Fibroblast of upper back skin (primary cell): ENCODE measurements at regions not wholly inside any gene's neighbourhood (a gene's known extent, or its start where the extent isn't known, plus 50 kb on each side); places are given as distances from the start of the nearest gene placed in this dataset.

Source experiments
- DNase-seq: peaks from one replicate; pipeline ENCODE4 v3.0.0-alpha.2; 2013

DNA sequence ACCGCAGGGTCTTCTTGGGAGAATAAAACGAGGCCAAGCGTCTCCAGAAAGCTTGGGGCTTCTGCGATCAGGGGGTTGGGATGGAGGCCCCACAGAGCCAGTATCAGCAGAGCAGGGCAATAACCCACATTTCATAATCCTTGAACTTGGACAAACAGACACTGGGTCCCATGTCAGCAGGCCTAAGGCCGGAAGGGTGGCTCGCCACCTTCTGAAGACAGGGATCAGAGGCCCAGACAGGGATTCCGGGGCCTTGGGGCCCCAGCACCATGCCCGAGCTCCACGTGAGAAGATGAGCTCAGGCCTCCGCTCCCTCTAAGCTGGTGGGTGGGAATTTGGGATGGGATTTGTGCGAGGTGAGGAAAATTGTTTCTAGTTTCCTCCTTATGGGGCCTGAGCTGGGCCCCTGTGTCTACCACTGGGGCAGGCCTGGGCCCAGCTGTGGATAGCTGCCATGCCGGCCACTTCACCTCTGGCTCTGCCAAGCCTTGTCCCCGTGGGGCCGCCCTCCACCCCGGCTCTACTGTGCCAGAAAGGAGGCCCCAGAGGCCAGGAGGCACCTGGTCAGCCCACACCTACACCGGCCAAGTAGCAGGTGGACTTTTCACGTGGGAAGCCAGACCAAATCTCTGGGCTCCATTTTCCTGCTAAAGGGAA lies 67.2 kb upstream of the DLK1 start:
- no peak for DNase-seq

DNA sequence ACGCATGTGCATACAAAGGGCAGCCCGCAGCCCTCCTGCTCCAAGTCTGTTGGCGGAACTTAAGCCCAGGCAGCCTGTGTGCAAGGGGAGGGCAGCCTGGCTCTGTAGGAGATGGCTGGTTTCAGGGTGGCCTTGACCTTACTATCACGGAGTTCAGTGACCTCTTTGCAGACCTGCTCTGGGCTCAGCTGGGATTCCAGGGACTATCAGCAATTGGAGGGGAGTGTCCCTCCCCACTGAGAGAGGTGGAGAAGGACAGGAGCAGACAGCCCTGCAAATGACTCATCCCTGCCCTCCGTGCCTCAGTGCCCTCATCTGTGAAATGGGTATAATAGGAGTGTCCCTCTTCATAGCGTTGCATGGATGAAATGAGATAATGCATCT lies 66.2 kb upstream of the DLK1 start:
- no peak for DNase-seq

DNA sequence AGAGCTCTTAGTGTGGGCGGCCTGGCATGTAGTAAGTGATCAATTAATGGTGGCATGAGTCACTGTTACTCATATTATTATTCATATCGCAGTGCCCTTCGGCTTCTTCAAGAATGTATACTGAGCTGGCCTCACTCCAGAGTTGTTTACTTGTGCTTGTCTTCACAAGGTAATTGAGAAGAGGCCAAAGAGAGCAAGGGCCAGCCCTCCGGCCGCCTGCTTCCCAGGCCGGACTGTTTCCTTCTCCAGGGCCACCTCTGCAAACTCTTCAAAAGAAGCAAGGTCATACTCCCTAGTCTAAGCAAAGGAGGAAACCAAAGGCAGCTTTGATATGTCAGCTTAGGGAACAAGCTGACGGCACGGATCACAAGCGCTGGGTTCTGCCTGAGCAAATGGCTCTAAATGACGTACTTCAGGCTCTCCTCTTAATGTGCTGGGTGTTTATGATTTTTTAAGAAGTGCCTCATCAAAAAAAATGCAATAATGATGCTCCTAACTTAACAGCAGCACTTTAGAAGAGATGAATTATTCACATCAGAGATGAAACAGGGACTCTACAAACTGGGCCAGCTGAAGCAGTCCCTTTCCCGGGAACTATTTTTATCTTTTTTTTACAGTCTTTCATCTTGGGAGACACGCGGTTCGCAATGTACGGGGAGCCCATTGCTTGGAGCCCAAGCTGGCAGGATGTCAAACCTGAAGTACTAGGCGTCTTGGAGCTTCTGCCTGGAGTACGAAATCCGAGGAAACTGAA lies 65.6 kb upstream of the DLK1 start:
- DNase-seq = no peak

DNA sequence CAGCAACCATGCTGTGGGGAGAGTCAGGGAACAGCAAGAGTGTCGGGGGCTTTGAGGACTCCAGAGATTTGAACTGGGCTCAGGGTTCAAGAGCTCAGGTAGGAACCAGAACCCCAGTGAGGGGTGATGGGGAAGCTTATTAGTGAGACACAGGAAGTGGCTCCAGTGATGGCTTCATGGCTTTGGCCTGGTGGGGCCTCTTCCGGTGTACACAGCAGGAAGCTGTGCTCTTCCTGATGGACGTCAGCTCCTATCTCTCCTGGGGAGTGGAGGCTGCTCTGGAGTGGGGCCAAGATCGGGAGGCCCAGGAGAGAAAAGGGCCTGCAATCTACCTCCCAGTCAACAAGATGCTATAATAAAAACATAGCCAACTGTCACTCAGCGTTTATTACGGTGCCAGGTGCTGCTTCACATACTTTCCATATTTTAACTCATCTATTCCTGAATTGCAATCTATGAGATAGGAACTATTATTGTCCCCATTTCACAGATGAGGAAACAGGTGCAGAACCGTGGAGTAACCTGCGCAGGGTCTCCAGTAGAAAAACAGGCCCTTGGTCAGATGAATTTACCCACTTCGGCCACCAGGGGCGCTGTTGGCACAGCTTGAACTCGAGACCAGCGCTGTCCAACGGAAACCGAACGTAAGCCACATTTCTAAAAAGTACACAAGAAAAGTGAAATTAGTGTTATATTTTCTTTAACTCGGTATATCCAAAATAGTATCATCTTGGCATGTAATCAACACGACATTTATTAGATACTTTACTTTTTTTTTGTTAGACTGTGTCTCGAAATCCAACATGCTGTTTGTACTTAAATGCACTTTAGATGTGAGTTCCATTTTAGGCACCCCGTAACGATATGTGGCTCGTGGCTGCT lies 63.6 kb upstream of the DLK1 start:
- DNase-seq = peak; percentile 52

DNA sequence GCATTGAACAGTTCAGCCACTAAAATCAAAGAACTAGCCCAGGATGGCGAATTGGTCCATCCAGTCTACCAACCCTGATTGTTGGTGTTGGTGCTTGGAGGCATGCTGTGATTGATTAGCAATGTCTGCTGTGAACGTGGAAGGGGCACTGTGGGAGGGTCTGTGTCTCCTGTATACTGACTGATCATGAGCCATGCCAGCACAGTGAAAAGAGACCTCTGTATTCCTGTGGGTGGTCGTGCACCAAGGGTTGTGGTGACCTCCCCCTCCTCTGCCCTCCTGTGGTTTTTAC lies 63.0 kb upstream of the DLK1 start:
- no peak for DNase-seq

DNA sequence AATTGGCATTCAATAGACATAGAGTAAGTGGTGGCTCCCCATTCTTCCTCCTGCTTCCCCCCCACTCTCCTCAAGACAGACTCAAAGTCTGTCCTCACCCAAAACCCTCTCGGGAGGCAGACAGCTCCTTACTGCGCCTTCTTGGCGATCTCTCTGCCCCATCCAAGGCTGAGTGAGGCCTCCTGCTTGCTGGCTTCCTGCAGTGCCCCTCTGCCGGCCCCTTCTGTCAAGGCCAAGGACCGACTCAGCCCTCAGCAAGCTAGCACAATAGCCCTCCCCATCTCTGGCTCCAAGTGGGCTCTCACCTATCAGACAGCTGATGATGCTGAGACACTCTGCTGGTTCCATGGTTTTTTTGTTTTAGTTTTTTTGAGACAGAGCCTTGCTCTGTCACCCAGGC lies 62.5 kb upstream of the DLK1 start:
- DNase-seq = no peak

DNA sequence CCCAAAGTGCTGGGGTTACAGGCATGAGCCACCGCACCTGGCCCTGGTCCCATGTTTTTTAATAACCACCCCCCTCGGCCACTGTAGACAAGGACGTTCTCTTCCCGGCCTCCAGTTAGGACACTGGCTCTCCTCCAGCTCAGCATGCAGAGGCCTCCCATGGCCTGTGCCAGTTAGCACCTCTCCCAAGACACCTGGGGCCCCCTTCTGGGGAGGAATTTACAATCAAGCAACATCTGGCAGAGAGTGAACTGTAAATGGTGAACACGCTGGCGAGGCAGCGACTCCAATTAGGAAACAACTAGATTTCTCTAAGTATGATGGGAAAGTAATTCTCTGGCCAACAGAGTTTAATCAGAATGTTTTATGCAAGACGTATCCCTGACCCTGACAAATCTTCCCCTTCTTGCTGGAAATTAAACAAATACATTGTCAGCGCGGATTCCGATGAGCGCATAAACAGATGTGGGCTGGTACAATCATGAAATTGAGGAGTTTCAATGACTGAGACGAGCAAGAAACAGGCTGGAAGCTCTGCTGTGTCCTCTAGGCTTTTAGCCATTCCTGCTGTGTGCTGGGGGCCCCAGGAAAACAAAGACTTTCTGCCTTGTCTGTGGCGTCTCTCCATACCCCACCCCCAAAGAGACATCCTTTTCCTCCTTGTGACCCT lies 61.7 kb upstream of the DLK1 start:
- DNase-seq = peak; percentile 40

DNA sequence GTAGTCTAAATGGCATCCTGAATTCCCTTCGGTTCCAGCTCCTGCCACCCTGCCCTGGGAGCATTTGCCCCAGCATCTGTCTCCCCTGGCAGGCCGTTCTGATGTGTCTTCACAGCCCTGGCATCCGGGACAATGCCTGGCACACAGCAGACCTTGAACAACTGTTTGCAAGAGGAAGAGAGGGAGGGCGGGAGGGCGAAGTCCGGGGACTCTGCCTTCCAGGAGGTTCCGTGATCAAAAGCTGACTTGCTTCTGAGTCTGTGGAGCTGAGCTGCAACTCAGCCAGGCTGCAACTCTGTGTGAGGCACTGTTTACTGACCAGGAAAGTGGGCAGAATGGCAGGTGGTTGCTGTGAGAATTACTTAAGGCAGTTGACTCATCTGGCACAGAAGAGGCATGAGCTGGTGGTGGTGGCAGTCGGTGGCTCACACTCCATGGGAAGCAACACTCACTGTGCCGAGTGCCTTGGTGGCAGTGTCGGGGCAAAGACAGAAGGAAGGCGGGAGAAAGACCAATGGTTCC lies 61.1 kb upstream of the DLK1 start:
- DNase-seq = no peak

DNA sequence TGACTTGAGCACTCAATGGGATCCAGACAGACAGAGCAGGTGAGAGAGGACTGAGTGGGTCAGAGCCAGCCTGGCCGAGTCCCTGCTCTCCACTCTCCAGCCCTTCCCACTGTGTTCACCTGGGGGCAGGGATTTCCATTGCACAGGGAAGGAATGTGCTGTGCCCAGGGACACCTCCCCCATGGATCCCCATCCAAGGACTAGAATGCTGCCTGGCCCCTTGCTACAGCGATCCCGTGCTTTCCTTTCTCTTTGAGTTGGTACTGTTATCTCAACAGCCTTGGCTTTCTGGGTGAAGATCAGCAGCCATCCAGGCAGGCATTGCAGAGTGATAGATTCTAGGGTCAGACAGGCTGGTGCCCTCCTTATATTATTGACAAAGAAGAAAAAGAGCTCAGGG lies 60.3 kb upstream of the DLK1 start:
- DNase-seq = no peak

DNA sequence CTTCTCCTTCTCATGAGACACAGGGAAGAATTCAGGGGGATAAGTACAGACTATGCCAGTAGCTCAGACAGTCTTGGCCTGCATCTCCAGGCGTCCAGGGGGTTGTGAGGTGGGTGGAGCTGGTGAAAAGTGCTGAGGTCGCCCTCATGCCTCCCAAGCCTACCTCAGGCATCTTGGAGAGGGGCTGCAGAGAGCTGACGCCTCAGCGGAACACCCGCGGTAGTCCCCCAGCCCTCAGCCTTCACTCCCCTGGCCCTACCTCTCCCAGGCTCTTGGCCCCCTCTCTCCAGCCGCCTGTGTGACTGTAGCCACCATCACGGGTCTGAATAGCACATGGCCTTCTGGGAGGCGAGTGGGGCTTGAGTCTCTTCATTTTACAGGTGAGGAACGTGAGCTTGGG lies 59.8 kb upstream of the DLK1 start:
- DNase-seq = no peak

DNA sequence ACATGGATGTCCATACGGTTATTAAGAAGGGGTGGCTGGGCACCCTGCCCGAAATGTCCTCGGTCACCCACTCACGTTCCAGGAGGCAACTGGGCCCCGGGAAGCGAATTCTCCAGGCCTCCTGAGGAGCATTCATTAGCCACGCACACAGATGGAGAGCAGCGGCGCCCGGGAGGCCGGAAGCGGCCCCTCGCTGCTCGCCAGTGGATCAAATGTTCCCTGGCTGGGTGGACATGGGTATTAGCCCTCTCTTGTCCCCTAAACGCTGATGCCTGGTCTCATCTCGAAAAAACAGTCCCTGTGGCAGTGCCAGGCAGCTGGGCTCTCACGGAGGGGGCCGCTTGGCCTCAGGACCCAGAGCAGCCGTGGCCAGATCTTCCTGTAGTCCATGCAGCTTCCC lies 59.0 kb upstream of the DLK1 start:
- DNase-seq = no peak

DNA sequence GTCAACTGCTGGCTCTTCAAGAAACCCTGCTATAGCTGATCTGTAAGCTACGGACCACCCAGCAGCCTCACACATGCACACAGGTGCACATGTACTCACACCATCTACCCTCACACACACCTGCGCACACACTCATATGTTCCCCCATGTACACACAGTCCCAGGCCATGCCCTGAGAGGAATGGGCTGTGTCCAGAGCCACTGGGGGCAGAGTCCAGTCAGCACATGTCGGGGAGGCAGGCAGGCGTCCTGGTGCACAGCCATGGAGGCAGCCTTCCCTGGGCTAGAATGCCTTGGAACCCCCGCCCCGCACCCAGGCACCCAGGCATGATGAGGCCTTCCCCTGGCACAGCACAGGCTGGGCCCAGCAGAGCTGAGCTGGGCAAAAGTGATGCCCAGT lies 58.3 kb upstream of the DLK1 start:
- no peak for DNase-seq

DNA sequence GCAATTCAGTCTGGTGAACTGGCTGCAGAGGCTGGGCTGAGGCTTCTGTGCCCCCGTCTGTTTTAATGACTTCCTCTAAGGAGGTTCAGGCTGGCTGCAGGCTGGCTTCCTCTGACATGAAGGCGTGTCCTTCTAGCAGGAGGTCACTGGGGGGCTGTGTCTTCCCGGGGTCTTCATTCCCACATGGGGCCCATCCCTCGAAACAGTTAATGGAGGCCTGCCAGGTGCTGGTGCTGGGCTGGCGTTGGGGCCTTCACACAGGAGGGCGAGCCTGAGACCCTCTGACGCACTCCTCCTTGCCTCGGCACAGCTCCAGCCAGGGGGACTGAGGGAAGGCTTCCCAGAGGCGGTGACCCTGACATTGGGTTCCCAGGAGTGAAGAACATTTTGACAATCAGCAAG lies 57.7 kb upstream of the DLK1 start:
- DNase-seq = no peak

DNA sequence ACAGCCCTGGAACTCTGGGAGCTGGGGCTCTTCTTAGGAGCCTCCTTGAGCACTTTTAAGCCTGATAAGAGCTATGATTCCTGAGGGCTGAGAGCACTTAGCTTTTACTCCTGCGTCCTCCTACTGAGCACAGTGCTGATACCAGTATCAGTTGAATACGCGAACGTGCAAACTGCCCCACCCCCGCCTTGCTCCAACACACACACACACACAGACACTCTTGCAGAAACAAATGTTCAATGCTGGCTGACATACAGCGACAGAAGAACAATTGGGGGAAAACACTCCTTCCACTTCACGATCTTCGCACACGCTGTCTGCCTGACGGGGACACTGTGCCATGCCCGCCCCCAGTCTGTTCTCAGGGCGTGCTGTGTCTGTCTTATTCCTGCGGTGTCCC lies 57.2 kb upstream of the DLK1 start:
- DNase-seq = no peak

DNA sequence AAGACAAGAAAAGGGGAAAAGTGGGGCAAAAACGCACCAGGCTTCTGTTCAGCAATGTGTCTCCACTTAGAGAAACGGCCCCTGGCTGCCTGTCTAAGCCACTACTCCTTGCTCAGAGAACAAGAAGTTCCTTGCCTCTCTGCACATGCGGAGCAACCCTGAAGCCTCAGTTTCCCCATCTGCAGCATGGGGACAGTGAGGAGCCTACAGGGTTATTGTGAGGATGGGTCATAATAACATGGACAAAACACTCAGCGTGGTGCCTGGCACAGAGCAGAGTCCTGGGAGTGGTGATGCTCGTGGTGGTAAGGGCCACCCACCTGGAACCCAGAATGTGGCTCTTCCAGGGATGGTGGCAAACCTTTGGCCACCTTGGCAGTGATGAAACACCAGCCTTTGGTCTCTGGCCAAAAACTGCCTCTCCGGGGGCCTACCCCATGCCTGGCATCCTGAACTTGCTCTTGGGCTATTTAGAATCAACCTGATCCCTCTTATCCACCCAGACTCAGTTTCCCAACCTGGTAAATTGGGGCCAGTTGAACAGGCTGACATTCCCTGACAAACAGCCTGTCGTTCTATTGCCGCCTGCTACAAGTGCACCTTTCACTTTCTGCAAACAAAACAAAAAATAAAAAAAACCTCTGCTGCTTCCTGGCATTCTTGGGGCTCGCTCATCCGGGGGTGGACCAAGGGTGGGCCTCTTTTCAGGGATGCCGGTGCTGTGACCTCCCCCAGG lies 56.5 kb upstream of the DLK1 start:
- no peak for DNase-seq

DNA sequence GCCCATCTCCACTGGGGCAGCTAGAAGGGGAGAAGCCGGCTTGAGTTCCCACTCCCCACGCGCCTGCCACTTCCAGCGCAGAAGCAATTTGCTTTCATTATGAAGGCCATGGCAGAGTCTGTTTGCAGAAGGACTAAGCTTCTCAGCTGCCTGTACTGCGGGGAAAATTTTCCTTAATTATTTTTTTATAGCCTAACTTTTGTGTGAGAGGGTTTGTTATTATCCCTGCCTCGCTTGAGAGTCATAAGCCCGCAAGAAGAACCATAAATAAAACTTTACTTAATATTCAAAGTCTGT lies 56.0 kb upstream of the DLK1 start:
- DNase-seq = no peak

DNA sequence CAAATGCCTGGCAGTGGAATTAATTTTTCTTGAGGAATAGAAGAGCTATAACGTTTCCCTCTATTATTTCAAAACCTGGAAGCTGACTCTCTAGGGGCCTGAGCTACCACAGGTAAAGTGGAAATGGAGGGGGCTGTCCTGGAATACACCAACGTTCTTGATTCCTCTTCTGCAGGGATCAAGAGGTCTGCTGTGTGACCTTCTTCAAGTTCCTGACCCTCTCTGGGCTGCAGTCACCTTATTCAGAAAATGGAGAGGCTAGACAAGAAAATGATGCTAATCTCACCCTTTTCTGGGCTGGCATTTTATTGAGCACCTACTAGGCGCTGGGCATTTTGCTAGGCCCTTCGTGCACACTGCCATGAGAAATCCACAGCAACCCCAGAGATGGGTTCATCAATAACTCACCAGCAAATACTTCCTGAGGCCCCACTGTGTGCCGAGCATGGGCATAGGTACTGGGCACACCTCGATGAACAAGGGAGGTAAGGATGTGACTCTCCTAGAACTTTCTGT lies 55.2 kb upstream of the DLK1 start:
- DNase-seq = no peak

DNA sequence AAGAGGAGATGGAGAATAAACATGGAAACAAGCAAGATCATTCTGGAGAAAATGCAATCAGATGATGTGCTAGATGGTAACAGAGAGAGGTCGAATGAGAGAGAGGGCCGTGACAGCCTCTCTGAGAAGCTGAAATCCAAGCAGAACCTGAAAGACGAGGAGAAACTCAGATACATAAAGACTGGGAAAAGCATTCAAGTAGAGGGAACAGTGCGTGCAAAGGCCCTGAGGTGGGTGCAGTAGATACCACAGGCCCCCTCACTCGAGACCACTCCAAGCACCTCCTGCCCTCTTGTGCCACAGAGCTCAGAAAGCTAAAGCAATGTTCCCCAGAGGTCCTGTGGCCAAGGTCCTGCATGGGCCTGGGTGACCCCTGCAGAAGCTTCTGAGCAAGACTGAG lies 54.8 kb upstream of the DLK1 start:
- DNase-seq = no peak

DNA sequence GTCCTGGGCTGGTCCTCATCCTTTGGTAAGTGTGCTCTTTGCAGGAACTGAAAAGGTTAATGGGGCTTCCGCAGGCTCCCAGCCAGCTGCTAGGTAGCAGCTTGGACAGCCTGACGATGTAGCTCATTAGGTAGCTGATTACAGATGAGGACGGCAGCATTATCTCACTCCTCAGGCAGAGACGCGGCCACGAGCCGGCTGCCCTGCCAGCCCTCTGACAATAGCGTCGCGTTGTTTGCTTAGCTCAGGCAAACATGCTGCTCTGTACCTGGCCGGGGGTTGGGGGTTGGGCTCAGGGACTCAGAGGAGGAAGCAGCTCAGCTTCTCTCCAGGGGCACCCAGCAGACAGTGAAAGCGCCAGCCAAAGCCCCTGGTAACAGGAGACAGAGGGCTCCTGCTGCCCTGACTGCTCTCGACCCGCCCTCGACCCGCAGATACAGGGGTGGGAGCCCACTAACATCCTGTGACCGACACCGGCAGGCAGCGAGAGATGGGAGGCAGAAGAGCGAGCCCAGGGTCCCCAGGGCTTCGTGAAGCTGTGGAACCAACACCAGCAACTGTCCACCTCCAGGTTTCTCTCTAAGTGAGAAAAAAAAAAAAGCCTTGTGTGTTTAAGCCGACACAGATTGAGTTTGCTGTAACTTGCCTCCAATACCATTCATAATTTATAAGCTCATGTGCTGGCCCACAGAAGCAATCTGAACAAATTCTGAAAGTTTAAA lies 53.4 kb upstream of the DLK1 start:
- no peak for DNase-seq

DNA sequence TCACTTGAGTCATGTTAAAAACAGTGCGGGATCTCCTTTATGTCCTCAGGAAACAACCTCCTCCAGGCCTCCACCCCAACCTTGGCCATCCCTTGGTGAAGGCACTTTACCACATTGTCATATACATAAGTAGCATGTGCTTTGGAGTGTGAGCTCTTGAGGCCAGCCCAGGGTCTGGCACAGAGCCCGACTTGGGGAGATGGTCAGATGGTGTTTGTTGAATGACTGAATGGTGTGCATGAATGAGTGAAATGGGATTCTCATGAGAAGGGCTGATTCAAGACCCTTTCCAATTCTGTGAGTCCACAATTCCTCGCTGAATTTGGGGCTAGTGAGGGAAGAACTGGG lies 52.9 kb upstream of the DLK1 start:
- DNase-seq = no peak

DNA sequence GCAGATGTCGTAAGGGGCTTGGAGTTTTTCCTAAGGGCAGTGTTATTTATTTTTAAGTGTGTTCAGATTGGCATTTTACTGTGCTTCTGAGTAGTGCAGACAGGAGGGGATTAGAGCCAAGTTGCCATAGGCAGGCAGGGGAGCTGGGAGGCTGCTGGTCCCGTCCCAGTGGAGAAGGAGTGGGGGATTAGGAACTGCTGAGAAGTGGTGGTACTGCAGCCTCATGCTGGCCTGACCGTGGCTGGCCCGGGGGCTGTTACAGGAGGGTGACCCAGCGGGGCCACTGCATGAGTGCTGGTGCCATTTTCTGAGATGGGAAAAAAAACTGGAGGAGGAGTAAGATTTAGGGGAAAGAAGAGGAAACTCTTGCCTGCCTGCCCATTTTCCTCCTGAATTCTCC lies 52.3 kb upstream of the DLK1 start:
- DNase-seq = no peak
